ENCODE measurements at regions not wholly inside any gene's neighbourhood (a gene's known extent, or its start where the extent isn't known, plus 50 kb on each side); places are given as distances from the start of the nearest gene placed in this dataset.
A peak's percentile ranks its signal among the peaks of the same experiment; 100 is the strongest.

- no peaks in the 10 kb centered on the region for H3K9me2 ChIP-seq (replicated peaks; ENCODE audit: insufficient read depth, low read length)
- H3K9ac ChIP-seq (ENCODE audit: low read length) = no peak overlapping the region
- no peaks in the 10 kb centered on the region for H3F3A ChIP-seq (ENCODE audit: insufficient read depth)
- H3K4me3 ChIP-seq (ENCODE audit: insufficient read depth, low read length, poor library complexity, severe bottlenecking) = no peak overlapping the region
- peak overlapping the region; percentile 59 for H2AFZ ChIP-seq (ENCODE audit: low read depth, low read length, severe bottlenecking)
- TF ChIP-seq CTCF (IDR thresholded peaks at IDR 0.05; ENCODE audit: insufficient read depth, low read length, poor library complexity, severe bottlenecking) (no peak), EZH2phosphoT487 (conservative IDR thresholded peaks at IDR 0.05; ENCODE audit: low read length) (no peak)
- no peak overlapping the region for H3K27ac ChIP-seq (ENCODE audit: low read depth, low read length)
- H3K79me2 ChIP-seq (ENCODE audit: insufficient read depth, low read length) = no peaks in the 10 kb centered on the region
- H3K36me3 ChIP-seq (ENCODE audit: low read length) = no peaks in the 10 kb centered on the region
- H4K20me1 ChIP-seq (ENCODE audit: low read depth, low read length) = no peaks in the 10 kb centered on the region
- no peak overlapping the region for H3K4me2 ChIP-seq (ENCODE audit: low read depth, low read length, poor library complexity, severe bottlenecking)
- no peaks in the 10 kb centered on the region for H3K27me3 ChIP-seq (ENCODE audit: low read length)
- H3K9me3 ChIP-seq (ENCODE audit: insufficient read depth, low read length) = peaks cover 18% of the 10 kb centered on the region; the same call in 1 of the 2 replicates
These were observed 1466.3 kb downstream of the PCDH9 start for GRCh38 chr13:65763811-65764210.

DNA sequence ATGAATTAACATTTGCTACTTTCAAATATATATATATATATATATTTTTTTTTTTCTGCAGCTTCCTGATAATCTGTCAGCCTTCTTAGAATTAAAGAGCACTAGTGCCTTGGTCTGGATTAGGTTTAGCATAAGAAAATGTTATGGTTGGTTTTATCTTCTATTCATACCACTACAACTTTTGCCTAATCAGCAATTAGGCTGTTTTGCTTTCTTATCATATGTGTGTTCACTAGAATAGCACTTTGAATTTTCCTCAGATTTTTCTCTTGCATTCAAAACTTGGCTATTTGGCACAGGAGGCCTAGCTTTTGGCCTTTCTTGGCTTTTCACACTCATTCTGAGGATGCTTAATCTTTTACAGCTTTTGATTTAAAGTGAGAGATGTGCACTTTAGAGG is 1468.1 kb downstream of the PCDH9 start:
- Histone ChIP-seq H4K20me1 (ENCODE audit: low read depth, low read length) (no peaks in the 10 kb centered on the region), H3K36me3 (ENCODE audit: low read length) (no peaks in the 10 kb centered on the region), H3K79me2 (ENCODE audit: insufficient read depth, low read length) (no peaks in the 10 kb centered on the region), H3K9me3 (ENCODE audit: insufficient read depth, low read length) (peaks cover 20% of the 10 kb centered on the region; the same call in 1 of the 2 replicates), H3F3A (ENCODE audit: insufficient read depth) (no peaks in the 10 kb centered on the region), H3K4me3 (ENCODE audit: insufficient read depth, low read length, poor library complexity, severe bottlenecking) (no peak overlapping the region), H3K9me2 (replicated peaks; ENCODE audit: insufficient read depth, low read length) (no peaks in the 10 kb centered on the region), H3K27ac (ENCODE audit: low read depth, low read length) (no peak overlapping the region), H2AFZ (ENCODE audit: low read depth, low read length, severe bottlenecking) (peak overlapping the region; percentile 47), H3K27me3 (ENCODE audit: low read length) (no peaks in the 10 kb centered on the region), H3K4me2 (ENCODE audit: low read depth, low read length, poor library complexity, severe bottlenecking) (no peak overlapping the region), H3K9ac (ENCODE audit: low read length) (no peak overlapping the region)
- TF ChIP-seq EZH2phosphoT487 (conservative IDR thresholded peaks at IDR 0.05; ENCODE audit: low read length) (no peak), CTCF (IDR thresholded peaks at IDR 0.05; ENCODE audit: insufficient read depth, low read length, poor library complexity, severe bottlenecking) (no peak)

DNA sequence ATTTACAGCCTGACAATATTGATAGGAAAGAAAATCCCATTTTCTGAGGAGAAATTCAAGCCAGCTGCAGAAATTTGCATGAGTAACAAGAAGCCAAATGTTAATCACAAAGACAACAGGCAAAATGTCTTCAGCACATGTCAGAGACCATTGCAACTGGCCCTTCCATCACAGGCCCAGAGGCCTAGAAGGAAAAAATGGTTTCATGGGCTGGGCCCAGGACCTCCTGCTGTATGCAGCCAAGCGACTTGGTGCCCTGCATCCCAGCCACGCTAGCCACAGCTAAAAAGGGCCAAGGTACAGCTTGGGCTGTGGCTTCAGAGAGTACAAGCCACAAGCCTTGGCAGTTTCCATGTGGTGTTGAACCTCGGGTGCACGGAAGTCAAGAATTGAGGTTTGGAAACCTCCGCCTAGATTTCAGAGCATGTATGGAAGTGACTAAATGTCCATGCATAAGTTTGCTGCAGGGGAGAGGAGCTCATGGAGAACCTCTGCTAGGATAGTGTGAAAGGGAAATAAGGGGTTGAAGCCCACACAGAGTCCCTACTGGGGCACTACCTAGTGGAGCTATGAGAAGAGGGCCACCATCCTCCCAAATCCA is 1474.0 kb downstream of the PCDH9 start:
- Histone ChIP-seq H3F3A (ENCODE audit: insufficient read depth) (no peaks in the 10 kb centered on the region), H3K4me2 (ENCODE audit: low read depth, low read length, poor library complexity, severe bottlenecking) (no peak overlapping the region), H4K20me1 (ENCODE audit: low read depth, low read length) (no peaks in the 10 kb centered on the region), H3K4me3 (ENCODE audit: insufficient read depth, low read length, poor library complexity, severe bottlenecking) (no peak overlapping the region), H3K27ac (ENCODE audit: low read depth, low read length) (no peak overlapping the region), H3K79me2 (ENCODE audit: insufficient read depth, low read length) (no peaks in the 10 kb centered on the region), H3K9ac (ENCODE audit: low read length) (no peak overlapping the region), H2AFZ (ENCODE audit: low read depth, low read length, severe bottlenecking) (peak overlapping the region; percentile 19), H3K36me3 (ENCODE audit: low read length) (no peaks in the 10 kb centered on the region), H3K9me3 (ENCODE audit: insufficient read depth, low read length) (peaks cover 28% of the 10 kb centered on the region; the same call in 1 of the 2 replicates), H3K27me3 (ENCODE audit: low read length) (no peaks in the 10 kb centered on the region), H3K9me2 (replicated peaks; ENCODE audit: insufficient read depth, low read length) (no peaks in the 10 kb centered on the region)
- TF ChIP-seq CTCF (IDR thresholded peaks at IDR 0.05; ENCODE audit: insufficient read depth, low read length, poor library complexity, severe bottlenecking) (no peak), EZH2phosphoT487 (conservative IDR thresholded peaks at IDR 0.05; ENCODE audit: low read length) (no peak)

Data from SU-DHL-6 (cell line).